ENCODE measurements at regions not wholly inside any gene's neighbourhood (a gene's known extent, or its start where the extent isn't known, plus 50 kb on each side); places are given as distances from the start of the nearest gene placed in this dataset.

DNA sequence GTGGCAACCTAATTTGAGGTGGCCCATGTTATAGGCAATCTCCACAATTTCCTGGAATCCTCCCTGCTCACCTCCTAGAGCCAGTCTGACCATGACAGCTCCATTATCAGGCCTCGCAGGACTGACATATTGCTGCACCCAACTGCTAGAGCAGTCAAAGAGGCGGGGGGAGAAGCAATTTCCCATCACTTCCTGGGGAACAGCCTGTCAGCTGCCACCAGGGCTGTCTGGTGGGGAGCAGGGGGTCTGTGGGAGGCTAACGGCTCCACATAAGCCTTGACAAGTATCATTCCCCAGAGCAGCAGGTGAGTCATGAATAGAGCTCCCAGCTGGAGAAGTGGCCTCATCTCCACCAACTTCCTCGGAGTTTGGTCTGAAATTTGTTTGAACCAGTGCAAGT, 322.9 kb downstream of the MATN1 start:
- DNase-seq, result no peak

DNA sequence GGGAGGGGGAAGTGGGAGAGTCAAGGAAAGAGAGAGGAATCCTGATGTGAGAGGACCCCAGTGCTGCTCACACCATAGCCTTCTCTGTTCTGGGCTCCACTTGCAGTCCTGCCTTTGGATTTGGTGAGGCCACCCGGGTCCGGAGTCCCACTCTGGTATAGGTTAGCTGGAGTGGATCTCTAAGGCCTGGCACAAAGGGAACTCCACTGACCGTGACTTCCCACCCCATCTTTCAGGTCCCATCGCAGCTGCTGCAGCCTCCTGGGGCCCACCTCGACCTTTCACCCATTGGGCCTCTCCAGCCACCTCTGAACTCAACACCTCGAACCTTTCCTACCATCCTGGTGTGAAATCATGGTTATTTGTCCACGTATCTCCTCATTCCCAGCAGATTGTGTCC, 324.4 kb downstream of the MATN1 start:
- DNase-seq, result no peak

- DNase-seq, result no peak
These were observed 325.8 kb downstream of the MATN1 start for GRCh38 chr1:30397576-30397975.

- DNase-seq, result no peak
These were observed 327.8 kb downstream of the MATN1 start for GRCh38 chr1:30395631-30396030.

- DNase-seq, result no peak
These were observed 335.0 kb downstream of the MATN1 start for GRCh38 chr1:30388386-30388785.

- no peak for DNase-seq
These were observed 337.0 kb downstream of the MATN1 start for GRCh38 chr1:30386156-30386926.

GRCh38 chr1:30385246-30385995, 338.0 kb downstream of the MATN1 start:
- no peak for DNase-seq

- DNase-seq, result no peak
These were observed 338.8 kb downstream of the MATN1 start for GRCh38 chr1:30384286-30385245.

GRCh38 chr1:30383221-30383711, 340.1 kb downstream of the MATN1 start:
- DNase-seq, result no peak

GRCh38 chr1:30382496-30382895, 340.9 kb downstream of the MATN1 start:
- DNase-seq, result no peak

DNA sequence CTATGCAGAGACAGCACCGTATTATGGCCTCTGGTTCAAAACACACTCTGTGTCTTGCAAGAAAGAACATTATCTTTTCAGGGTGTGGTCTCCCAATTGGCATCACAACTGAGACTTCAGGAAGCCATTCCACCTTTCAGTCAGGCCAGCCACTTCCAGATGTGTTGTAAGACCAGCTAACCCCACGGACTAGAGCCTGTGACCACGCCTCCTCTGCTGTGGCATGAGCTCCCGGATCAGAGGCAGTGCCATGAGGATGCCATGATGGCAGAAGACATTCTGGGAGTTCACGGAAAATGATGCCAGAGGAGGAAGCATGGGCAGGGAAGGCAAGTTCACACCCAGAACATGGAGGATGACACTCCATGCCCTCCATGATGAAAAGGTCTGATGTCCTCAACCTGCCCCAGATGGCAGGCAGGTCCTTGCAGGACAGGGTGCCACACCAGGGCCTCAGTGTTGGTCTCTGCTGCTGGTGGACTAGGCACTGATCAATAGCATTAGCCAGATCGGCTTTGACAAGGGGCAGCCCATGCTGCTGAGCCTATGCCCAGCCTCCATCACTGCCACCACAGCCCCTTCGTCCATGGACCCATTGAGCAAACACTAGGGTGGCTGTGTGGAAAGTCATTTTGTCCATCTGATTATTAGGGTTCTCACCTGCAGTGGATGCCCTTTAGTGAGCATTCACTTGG, 341.6 kb downstream of the MATN1 start:
- no peak for DNase-seq

- no peak for DNase-seq
These were observed 342.1 kb downstream of the MATN1 start for GRCh38 chr1:30381266-30381665.

- DNase-seq, result no peak
These were observed 342.8 kb downstream of the MATN1 start for GRCh38 chr1:30380625-30380984.

DNA sequence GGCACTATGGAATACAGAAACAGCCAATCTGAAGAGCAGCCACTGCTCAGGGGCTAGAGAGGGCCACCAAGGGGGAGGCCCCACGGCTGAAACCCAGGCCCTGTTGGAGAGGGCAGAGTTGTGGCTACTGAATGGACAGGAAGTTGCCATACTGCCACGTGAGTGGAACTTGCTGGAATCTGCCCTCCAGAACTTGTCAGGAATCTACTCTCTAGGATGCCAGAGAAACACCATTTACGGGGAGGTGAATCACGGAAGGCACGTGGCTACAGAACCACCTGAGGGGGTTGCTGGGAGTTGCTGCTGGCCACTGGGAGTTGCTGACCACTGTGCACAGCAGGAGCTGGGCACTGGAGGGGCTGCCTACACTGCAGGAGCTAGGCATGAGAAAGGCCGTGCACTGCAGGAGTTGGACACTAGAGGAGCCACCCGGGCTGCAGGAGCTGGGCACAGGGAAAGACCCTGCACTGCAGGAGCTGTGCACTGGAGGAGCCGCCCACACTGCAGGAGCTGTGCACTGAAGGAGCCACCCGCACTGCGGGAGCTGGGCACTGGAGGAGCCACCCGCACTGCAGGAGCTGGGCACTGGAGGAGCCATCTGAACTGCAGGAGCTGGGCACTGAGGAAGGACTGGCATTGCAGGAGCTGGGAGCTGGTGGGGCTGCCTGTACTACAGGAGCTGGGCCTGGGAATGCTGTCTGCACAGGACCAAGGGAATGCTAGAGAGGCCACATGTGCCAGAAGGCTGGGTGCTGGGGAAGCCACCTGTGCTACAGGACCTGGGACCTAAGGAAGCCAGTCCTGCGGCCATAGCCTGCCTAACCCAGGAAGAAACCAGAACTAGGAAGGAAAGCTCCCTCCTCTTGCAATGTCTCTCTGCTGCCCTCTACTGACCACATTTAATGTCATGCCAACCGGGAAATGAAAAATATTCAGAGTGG, 343.4 kb downstream of the MATN1 start:
- peak; percentile 86 for DNase-seq

DNA sequence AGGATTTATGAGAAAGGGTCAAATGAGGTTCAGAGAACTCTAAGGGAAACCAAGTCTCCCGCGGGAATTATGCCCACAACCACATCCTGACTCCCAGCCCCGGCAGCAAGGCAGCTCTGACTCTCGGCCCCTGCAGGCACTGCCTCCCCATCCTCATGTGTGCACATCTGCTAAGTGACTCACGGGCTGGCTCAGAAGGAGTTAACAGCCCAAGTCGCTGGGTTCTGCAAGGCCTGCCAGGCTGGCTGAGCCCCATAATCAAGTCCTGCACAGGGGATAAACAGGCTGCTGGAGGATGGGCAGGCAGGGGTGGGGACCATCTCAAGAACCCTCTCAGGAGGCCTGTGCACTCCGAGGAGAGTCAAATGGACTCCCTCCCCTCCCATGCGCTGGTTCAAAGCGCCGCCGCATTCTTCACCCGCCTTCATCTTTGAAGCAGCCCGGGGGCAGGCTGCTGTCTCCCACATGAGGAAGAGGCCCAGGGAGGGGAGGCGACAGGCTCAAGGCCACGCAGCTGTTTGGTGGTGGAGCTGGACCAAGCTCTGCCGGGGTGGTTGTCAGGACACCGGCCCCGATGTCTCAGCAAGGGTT, 344.3 kb downstream of the MATN1 start:
- DNase-seq, result no peak

GRCh38 chr1:30378003-30378596, 345.3 kb downstream of the MATN1 start:
- DNase-seq, result no peak

DNA sequence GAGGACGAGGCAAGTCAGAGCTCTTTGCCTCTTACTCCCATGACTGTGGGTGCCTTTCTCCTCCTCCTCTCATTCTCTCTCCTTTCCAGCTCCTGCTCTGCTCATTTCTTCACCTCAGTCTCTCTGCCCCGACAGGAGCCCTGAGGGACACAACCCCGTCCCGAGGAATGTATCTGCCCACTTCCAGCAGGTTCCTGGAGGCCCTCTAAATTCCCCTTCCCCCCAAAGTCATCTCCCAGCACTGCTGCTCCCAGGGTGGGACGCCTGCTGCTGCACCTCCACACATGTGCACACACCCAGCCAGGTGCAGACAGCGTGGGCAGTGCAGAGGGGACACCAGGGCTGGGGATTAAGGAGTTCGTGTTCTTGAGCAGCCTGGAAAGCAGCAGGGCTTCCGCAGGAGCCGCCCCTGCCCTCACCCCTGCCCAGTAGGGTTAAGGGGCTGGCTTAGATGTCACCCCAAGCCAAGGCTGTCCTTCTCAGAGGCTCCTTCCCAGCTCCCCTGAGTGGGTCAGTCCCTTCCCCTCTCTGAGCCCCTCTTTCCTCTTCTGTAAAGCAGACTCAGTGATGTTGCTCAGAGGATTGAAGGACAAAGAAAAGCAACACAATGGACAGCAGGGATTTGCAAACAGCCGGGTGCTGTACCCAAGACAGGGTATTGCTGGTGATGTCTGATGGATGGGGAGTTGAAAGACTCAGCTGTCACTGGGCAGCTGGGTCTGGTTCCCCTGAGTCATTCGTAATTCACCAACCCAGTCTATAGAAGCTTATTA, 346.0 kb downstream of the MATN1 start:
- DNase-seq, result no peak

GRCh38 chr1:30376054-30376697, 347.2 kb downstream of the MATN1 start:
- DNase-seq, result no peak

- DNase-seq, result no peak
These were observed 348.2 kb downstream of the MATN1 start for GRCh38 chr1:30375156-30375555.

All from NCI-H1092 (cell line).